SK-N-SH (cell line): ENCODE measurements at regions not wholly inside any gene's neighbourhood (a gene's known extent, or its start where the extent isn't known, plus 50 kb on each side); places are given as distances from the start of the nearest gene placed in this dataset.

ENCODE experiments used
- CTCF ChIA-PET: fragments of 300-600, 350-600 bp; formaldehyde crosslinking; extraction: SDS; loops from one replicate; lab custom pipeline; 2021; lab: Yijun Ruan, JAX
- POLR2A ChIA-PET: fragments of 350-600 bp; sonication (Branson Sonifier 250); formaldehyde crosslinking; extraction: SDS; loops from one replicate; lab custom pipeline; 2020; ENCODE audit warnings: antibody characterized with exemption, inconsistent platforms; lab: Yijun Ruan, JAX
- DNase-seq: peaks from one replicate; pipeline ENCODE4 v3.0.0; 2012
- H2AFZ ChIP-seq: fragments of 200-600 bp; sonication (generic); 2 replicates; pipeline ENCODE4 v1.8.1; 2016; ENCODE audit warnings: antibody characterized with exemption, mild to moderate bottlenecking, low read depth
- H3F3A ChIP-seq: fragments of 200-600 bp; sonication (generic); replicated peaks from 2 replicates; pipeline ENCODE3; 2016; ENCODE audit warnings: antibody characterized with exemption, mild to moderate bottlenecking; ENCODE audit not compliant: insufficient read depth
- H3K27ac ChIP-seq, 2 experiments: fragments of 200-500 bp in 1 of 2; fragments of 200-600 bp in 1 of 2; sonication (Bioruptor generic) in 1 of 2; sonication (generic), shearing (Covaris generic) in 1 of 2; 2 replicates each; pipeline versions ENCODE4 v1.5.1 to v1.6.1; 2014 to 2016; ENCODE audit warnings: low read depth in 2 of 2, inconsistent platforms in 1 of 2, low read length in 1 of 2, mild to moderate bottlenecking in 1 of 2, mixed read lengths in 1 of 2
- H3K27me3 ChIP-seq: fragments of 200-600 bp; sonication (generic), shearing (Covaris generic); 2 replicates; pipeline ENCODE4 v1.6.1; 2016; ENCODE audit warnings: mixed run types; ENCODE audit not compliant: insufficient read depth
- H3K36me3 ChIP-seq, 2 experiments: fragments of 200-500 bp in 1 of 2; fragments of 200-600 bp in 1 of 2; sonication (Bioruptor generic) in 1 of 2; sonication (generic) in 1 of 2; replicated peaks in 1 of 2; 2 replicates each; pipeline versions ENCODE3 to v1.5.1; 2014 to 2016; ENCODE audit warnings: low read length in 1 of 2, mild to moderate bottlenecking in 1 of 2; ENCODE audit not compliant: insufficient read depth in 2 of 2, control insufficient read depth in 1 of 2
- H3K4me1 ChIP-seq, 2 experiments: fragments of 200-500 bp in 1 of 2; fragments of 200-600 bp in 1 of 2; sonication (Bioruptor generic) in 1 of 2; sonication (generic), shearing (Covaris generic) in 1 of 2; 2 replicates each; pipeline versions ENCODE4 v1.5.1 to v1.6.1; 2014 to 2016; ENCODE audit warnings: low read depth in 1 of 2, low read length in 1 of 2, mixed run types in 1 of 2; ENCODE audit not compliant: insufficient read depth in 2 of 2, control insufficient read depth in 1 of 2
- H3K4me2 ChIP-seq: fragments of 200-600 bp; sonication (generic), shearing (Covaris generic); 2 replicates; pipeline ENCODE4 v1.6.1; 2017; ENCODE audit warnings: mixed run types
- H3K4me3 ChIP-seq, 2 experiments: fragments of 200-500 bp in 1 of 2; fragments of 200-600 bp in 1 of 2; sonication (Bioruptor generic) in 1 of 2; sonication (generic), shearing (Covaris generic) in 1 of 2; 2 replicates each; pipeline versions ENCODE4 v1.5.1 to v1.8.1; 2014 to 2016; ENCODE audit warnings: low read depth in 2 of 2, inconsistent platforms in 1 of 2, low read length in 1 of 2, mild to moderate bottlenecking in 1 of 2, mixed read lengths in 1 of 2, moderate library complexity in 1 of 2
- H3K79me2 ChIP-seq: fragments of 200-600 bp; sonication (generic); 2 replicates; pipeline ENCODE4 v1.8.1; 2017; ENCODE audit warnings: mild to moderate bottlenecking; ENCODE audit not compliant: insufficient read depth
- H3K9ac ChIP-seq: fragments of 200-600 bp; sonication (generic); 2 replicates; pipeline ENCODE4 v1.6.1; 2017; ENCODE audit warnings: mixed run types
- H3K9me2 ChIP-seq: fragments of 200-600 bp; sonication (generic); 2 replicates; pipeline ENCODE4 v1.6.1; 2017; ENCODE audit warnings: mixed run types
- H3K9me3 ChIP-seq: fragments of 200-600 bp; sonication (generic); 2 replicates; pipeline ENCODE4 v1.6.1; 2017; ENCODE audit warnings: mixed run types, mild to moderate bottlenecking, moderate library complexity
- H4K20me1 ChIP-seq: fragments of 200-600 bp; sonication (generic); 2 replicates; pipeline ENCODE4 v1.6.1; 2017; ENCODE audit warnings: mild to moderate bottlenecking, mixed run types; ENCODE audit not compliant: insufficient read depth
- CHD2 ChIP-seq: fragments of 150-350 bp; IDR thresholded peaks from 2 replicates; pipeline ENCODE4 v1.6.1; 2018; ENCODE audit warnings: low read length; ENCODE audit not compliant: partially characterized antibody
- CTCF ChIP-seq: fragments of 200-600 bp; sonication (generic); IDR thresholded peaks from 2 replicates; pipeline ENCODE4 v1.6.1; 2017; ENCODE audit warnings: antibody characterized with exemption, mild to moderate bottlenecking, moderate library complexity
- ELF1 ChIP-seq: IDR thresholded peaks from 2 replicates; pipeline ENCODE4 v1.4.0; 2012
- EZH2phosphoT487 ChIP-seq: fragments of 200-600 bp; sonication (generic); IDR thresholded peaks from 2 replicates; pipeline ENCODE4 v1.6.1; 2017; ENCODE audit warnings: low read depth, mixed run types, mild to moderate bottlenecking, antibody characterized with exemption, moderate library complexity, borderline replicate concordance
- FOXM1 ChIP-seq: IDR thresholded peaks from 2 replicates; pipeline ENCODE4 v1.4.0; 2012; ENCODE audit warnings: low read depth, mild to moderate bottlenecking
- GABPA ChIP-seq: IDR thresholded peaks from 2 replicates; pipeline ENCODE4 v1.4.0; 2012; ENCODE audit warnings: low read depth, mild to moderate bottlenecking
- JUND ChIP-seq: IDR thresholded peaks from 2 replicates; pipeline ENCODE4 v1.4.0; 2012
- MAX ChIP-seq: IDR thresholded peaks from 2 replicates; pipeline ENCODE4 v1.4.0; 2012; ENCODE audit warnings: low read depth
- MEF2A ChIP-seq: IDR thresholded peaks from 2 replicates; pipeline ENCODE4 v1.4.0; 2012; ENCODE audit warnings: low read depth, borderline replicate concordance
- MXI1 ChIP-seq: IDR thresholded peaks from 2 replicates; pipeline ENCODE4 v1.6.1; 2012; ENCODE audit warnings: mild to moderate bottlenecking, low read depth, low read length, improper control_type of control experiment
- NFIC ChIP-seq: IDR thresholded peaks from 2 replicates; pipeline ENCODE4 v1.4.0; 2012; ENCODE audit warnings: borderline replicate concordance
- NRF1 ChIP-seq: IDR thresholded peaks from 2 replicates; pipeline ENCODE4 v1.6.1; 2012; ENCODE audit warnings: low read depth, mild to moderate bottlenecking, low read length
- PBX3 ChIP-seq: IDR thresholded peaks from 2 replicates; pipeline ENCODE4; 2012
- REST ChIP-seq: IDR thresholded peaks from 2 replicates; pipeline ENCODE4 v1.6.1; 2012; ENCODE audit warnings: mild to moderate bottlenecking, low read depth, low read length, moderate library complexity
- SIN3A ChIP-seq: IDR thresholded peaks from 2 replicates; pipeline ENCODE4 v1.6.1; 2012; ENCODE audit warnings: low read depth, mild to moderate bottlenecking, low read length, moderate library complexity, borderline replicate concordance
- TAF1 ChIP-seq: IDR thresholded peaks from 2 replicates; pipeline ENCODE4 v1.6.1; 2012; ENCODE audit warnings: low read depth, mild to moderate bottlenecking, low read length, moderate library complexity, borderline replicate concordance
- USF1 ChIP-seq: IDR thresholded peaks from 2 replicates; pipeline ENCODE4 v1.4.0; 2012; ENCODE audit warnings: low read depth, borderline replicate concordance
- USF2 ChIP-seq: fragments of 150-350 bp; IDR thresholded peaks from 2 replicates; pipeline ENCODE4 v1.6.1; 2017; ENCODE audit warnings: antibody characterized with exemption, low read length, low read depth, borderline replicate concordance
- WGBS: methylation state at CpG from one replicate; pipeline ENCODE4 v1.1.6; 2017; ENCODE audit warnings: low lambda C conversion rate; 5-methylcytosine and 5-hydroxymethylcytosine counted together

- Histone ChIP-seq H3K27me3 (no peaks in the 10 kb centered on the region), H3K9ac (no peak overlapping the region), H3K4me2 (no peak overlapping the region), H3K4me1 (peaks cover 0 to 13% of the 10 kb centered on the region in 2 experiments; a peak in 1 of 4 replicates), H3K9me3 (no peaks in the 10 kb centered on the region), H2AFZ (no peak overlapping the region), H3K79me2 (no peaks in the 10 kb centered on the region), H3K36me3 (no peaks in the 10 kb centered on the region), H3K4me3 (no peak overlapping the region), H4K20me1 (no peaks in the 10 kb centered on the region), H3K27ac (no peak overlapping the region), H3K9me2 (no peaks in the 10 kb centered on the region), H3F3A (no peaks in the 10 kb centered on the region)
- POLR2A ChIA-PET: no interaction called here
- no peak for TF ChIP-seq PBX3
- no peak for TF ChIP-seq MXI1
- no peak for TF ChIP-seq SIN3A
- TF ChIP-seq NRF1: no peak
- no peak for TF ChIP-seq ELF1
- TF ChIP-seq USF2: no peak
- no peak for TF ChIP-seq EZH2phosphoT487
- no peak for TF ChIP-seq JUND
- TF ChIP-seq REST: no peak
- TF ChIP-seq MAX: no peak
- DNase-seq: no peak
- CTCF ChIA-PET: no interaction called here
Observed at GRCh38 chr6:163739408-163739725, 324.8 kb downstream of the QKI start.

GRCh38 chr6:163738725-163739407 is 324.3 kb downstream of the QKI start:
- Histone ChIP-seq H3F3A (no peaks in the 10 kb centered on the region), H3K9me2 (no peaks in the 10 kb centered on the region), H4K20me1 (no peaks in the 10 kb centered on the region), H3K79me2 (no peaks in the 10 kb centered on the region), H2AFZ (no peak overlapping the region), H3K9me3 (no peaks in the 10 kb centered on the region), H3K4me2 (no peak overlapping the region), H3K36me3 (no peaks in the 10 kb centered on the region), H3K9ac (no peak overlapping the region), H3K27ac (no peak overlapping the region), H3K4me1 (peaks cover 0 to 13% of the 10 kb centered on the region in 2 experiments; a peak in 1 of 4 replicates), H3K27me3 (no peaks in the 10 kb centered on the region), H3K4me3 (no peak overlapping the region)
- no peak for DNase-seq
- ChIA-PET CTCF (no interaction called here), POLR2A (no interaction called here)
- 74% methylated on average over 3 of the region's 3 CpGs for WGBS
- TF ChIP-seq MAX (no peak), NFIC (no peak), CTCF (no peak), MEF2A (no peak), FOXM1 (no peak), GABPA (no peak), USF1 (no peak), JUND (no peak), TAF1 (no peak), CHD2 (no peak), USF2 (no peak)
